ENCODE measurements at regions not wholly inside any gene's neighbourhood (a gene's known extent, or its start where the extent isn't known, plus 50 kb on each side); places are given as distances from the start of the nearest gene placed in this dataset.

GRCh38 chr12:91968777-91969171 is 176.9 kb downstream of the BTG1 start:
- TF ChIP-seq CTCF (IDR thresholded peaks at IDR 0.05 in 8 of 11, conservative IDR thresholded peaks at IDR 0.05 in 3 of 11) (no peak), POLR2AphosphoS5 (IDR thresholded peaks at IDR 0.05) (no peak)
